GM19438 (cell line): ENCODE measurements at regions not wholly inside any gene's neighbourhood (a gene's known extent, or its start where the extent isn't known, plus 50 kb on each side); places are given as distances from the start of the nearest gene placed in this dataset.
"Not testable (repeated sequence)": the region's sequence is repeated elsewhere in the genome, so short reads cannot be mapped to it uniquely, and the experiment has no call there.

ENCODE experiments used
- ATAC-seq: cut with Tn5 transposase; IDR thresholded peaks from one replicate; pipeline ENCODE4 v1.9.1; 2021; ENCODE audit warnings: low read depth; ENCODE audit not compliant: unreplicated experiment

DNA sequence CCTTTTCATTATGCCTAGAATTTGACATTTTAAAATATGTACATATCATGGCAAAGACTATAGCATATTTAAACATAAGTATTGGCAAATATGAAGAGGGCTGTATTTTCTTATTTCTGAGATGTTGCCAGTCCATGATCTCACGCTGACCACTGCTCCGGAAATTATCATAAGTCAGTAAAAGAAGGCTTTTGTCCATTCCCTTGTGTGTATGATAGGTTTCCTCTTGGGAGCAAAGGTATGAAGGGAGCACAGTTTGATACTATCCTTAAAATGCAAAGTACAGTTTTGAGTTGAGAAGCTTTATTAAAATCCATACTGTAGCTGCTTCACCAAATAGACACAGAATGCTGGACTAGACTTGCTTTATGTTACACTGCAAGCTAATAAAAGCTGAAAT, 52.6 kb upstream of the AGA start:
- ATAC-seq: no peak

DNA sequence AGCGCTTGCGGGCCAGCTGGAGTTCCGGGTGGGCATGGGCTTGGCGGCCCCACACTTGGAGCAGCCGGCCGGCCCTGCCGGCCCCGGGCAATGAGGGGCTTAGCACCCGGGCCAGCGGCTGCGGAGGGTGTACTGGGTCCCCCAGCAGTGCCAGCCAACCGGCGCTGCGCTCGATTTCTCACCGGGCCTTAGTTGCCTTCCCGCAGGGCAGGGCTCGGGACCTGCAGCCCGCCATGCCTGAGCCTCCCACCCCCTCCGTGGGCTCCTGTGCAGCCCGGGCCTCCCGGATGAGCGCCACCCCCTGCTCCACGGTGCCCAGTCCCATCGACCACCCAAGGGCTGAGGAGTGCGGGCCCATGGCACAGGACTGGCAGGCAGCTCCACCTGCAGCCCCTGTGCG, 53.4 kb upstream of the AGA start:
- not testable (repeated sequence) for ATAC-seq

- no peak for ATAC-seq
Measured at GRCh38 chr4:177499537-177499936, 57.3 kb upstream of the AGA start.

DNA sequence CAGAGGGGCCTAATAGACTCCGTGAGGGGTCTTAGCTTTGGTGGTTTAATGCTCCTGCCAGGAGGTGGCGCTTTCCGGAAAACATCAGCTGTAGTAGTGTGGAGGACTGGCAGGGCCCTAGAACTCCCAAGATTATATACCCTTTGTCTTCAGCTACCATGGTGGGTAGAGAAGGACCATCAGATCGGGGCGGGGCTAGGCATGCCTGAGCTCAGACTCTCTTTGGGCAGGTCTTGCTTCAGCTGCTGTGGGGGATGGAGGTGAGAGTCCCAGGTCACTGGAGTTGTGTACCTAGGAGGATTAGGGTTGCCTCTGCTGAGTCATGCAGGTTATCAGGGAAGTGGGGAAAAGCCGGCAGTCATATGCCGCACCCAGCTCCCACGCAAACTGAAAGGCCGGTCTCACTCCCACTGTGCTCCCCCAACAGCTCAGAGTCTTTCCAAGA, 63.0 kb upstream of the AGA start:
- no peak for ATAC-seq

DNA sequence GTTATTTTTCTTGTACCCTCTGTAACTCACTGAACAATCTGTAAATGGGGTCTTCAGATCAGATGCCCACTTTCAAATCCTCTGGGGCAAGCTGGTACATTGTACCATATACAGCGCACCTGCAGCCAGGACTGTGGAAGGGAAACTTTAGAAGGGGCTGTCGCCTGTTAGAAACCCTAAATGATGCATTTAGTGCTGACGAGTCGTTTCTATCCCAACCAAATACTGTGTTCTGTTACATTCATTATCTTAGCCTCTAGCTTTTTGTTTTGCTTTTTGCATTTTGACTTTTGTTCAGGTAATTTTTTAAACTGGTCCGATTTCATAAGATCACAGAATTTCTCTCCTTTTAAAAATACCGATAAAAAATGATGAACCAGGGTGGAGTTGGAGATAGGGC, 66.4 kb upstream of the AGA start:
- ATAC-seq: no peak

GRCh38 chr4:177509226-177509745, 67.0 kb upstream of the AGA start:
- no peak for ATAC-seq

DNA sequence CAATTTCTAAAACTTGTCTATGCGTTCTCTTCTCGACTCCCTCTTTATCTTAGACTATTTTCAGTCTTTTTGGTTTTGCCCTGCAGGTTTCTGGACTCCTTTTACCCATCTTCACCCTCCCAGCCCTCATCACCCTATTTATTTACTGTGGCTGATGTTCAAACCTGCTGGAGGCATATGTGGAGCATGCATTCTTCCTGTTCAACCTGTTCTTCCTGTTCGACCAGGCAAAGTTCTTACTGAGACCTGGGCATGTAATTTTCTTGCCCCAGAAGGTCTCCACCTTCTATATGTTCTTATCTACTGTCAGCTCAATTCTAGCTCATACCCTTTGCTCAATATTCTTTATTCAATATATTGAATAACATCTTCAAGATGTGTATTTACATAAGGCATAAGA, 69.4 kb upstream of the AGA start:
- no peak for ATAC-seq

DNA sequence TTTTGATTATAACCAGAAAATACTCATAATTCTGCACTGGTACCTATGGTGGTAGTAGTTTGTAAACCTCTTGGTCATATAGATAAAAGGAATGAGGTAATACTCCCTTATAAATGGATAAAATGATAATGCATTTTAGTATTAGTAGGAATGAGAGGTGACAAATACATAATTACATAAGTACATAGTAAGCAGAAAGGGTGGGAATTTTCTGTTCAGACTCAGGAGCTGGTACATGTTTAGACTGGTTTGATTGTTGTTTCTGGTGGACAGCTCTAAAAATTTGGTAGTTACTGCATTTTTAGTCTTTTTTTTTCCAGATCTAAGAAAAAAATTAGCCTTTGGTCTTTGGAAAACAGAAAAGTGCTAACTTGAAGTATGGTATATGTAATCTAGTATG, 70.4 kb upstream of the AGA start:
- ATAC-seq: no peak

DNA sequence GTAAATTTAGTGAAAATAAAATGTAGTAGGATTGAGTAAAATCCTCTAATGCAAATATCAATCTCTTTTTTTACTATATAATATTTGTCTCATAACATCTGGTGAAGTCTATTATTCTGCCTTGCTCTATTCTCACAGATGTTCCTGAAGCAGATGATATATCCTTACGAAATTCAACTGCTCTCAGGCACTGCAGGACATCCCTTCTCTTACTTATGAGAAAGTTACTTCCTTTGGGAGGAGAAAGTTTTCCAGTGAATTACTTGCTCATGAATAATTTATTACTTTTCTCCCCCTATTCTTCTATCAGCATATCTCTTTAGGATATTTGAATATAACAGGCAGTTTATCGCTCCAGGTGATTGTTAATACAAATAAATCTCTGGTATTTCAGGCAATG, 75.6 kb upstream of the AGA start:
- ATAC-seq: no peak

DNA sequence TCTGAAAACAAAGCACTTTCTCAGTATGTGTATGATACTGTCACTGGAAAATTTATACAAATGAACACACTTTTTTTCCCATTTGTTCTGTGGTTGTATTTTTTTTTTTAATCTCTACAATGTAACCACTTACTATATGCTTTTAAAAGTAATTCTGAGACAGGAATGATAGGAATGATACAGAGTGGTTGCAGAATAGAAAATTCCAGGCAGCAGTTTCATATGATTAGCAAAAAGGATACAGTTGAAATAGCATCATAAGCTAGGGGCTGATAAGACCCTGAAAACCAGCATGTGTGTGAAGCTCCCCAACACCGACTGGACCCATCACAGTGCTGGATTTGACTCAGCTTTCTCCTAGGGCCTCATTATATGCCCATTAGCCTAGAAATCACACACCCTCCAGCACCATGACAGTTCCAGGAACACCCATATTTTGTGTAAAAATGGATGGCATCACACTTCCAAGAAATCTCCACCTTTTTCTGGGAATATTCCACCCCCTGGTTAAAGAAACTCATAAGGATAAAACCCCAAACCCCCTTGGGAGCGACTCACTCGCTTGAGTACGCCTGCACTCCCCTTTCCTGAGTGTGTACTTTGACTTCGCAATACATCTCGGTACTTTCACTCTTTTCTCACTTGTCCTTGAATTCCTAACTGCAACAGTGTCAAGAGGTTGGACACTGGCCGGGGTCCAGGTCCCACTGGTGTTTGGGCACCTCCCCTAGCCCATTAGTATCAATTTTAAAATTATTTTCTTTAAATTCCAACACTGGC, 77.4 kb upstream of the AGA start:
- no peak for ATAC-seq

- no peak for ATAC-seq
Measured at GRCh38 chr4:177528620-177529019, 86.4 kb upstream of the AGA start.

- ATAC-seq: no peak
Measured at GRCh38 chr4:177530561-177530960, 88.3 kb upstream of the AGA start.

DNA sequence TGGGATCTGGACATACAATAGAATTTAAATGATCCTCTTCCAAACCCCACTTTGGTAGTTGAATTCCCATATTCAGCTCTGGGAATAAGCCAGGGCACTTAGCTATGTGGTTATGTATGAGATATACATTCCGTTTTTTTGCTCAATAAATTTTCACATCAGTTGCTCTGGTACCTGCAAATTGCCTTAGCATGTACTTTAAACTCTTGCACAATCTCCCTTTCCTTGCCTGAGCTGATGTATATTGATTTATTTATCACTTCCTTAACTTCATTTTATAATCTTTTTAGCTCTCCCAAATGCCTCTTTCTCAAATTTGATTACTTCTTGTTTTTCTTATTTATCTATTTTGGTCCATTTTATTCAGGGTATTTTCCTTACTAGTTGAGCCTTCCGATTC, 90.1 kb upstream of the AGA start:
- no peak for ATAC-seq

- ATAC-seq: not testable (repeated sequence)
Measured at GRCh38 chr4:177534841-177535240, 92.6 kb upstream of the AGA start.

- ATAC-seq: no peak
Measured at GRCh38 chr4:177546745-177547144, 104.5 kb upstream of the AGA start.

DNA sequence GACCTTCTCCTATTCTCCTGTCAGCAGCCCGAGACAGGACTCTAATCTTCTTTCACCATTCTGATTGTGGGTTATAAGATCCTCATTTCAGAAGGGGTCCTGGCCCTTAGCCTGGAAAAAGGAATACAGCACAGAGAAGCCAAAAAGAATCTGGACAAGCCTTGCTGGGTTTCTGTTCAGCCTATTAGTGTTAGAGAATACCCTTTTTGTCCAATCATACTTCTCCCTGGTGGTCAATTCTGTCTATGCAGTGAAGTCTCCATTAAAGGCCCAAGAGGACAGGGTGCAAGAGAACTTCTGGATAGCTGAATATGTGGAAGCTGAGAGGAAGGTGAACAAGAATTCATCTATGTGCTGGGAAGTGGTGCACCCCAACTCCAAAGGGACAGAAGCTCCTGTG, 105.7 kb upstream of the AGA start:
- ATAC-seq: no peak

DNA sequence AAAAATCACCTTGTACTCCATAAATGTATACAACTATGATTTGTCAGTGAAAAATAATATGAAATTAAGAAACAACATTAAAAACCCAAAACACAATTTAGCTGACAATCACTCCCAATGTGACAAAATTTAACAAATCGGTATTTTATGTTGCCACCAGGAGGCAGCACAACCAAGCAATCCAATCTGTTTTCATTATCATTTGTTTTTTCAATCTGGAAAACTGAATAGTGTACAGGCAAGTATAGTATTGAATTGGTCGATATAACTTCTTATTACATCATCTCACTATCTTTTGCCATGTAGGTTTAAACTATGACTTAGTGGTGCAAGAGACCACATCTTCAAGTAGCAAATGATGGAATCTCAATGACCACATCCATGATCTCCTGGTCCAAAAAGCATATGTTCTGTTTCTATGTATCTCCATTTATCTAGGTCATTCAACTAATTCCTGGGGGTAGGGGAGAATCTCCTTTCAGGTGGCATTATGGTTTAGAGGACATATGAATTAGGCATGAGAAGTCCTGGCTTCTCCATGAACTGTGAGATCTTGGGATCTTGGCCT, 112.9 kb upstream of the AGA start:
- no peak for ATAC-seq

DNA sequence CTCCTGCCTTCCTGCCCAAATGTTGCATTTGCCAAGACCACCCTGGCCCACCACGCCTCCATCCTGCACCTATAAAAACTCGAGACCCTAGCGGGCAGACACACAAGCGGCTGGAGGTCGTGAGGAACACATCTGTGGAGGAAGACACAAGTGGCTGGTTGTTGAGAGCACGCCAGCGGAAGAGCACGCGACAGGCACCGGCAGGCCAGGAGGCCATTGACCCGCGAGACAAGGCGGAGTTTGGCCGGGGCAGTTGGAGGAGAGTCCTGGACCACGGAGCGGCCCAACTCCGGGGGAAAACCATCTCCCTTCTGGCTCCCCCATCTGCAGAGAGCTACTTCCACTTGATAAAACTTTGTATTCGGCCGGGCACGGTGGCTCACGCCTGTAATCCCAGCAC, 115.2 kb upstream of the AGA start:
- ATAC-seq: no peak

DNA sequence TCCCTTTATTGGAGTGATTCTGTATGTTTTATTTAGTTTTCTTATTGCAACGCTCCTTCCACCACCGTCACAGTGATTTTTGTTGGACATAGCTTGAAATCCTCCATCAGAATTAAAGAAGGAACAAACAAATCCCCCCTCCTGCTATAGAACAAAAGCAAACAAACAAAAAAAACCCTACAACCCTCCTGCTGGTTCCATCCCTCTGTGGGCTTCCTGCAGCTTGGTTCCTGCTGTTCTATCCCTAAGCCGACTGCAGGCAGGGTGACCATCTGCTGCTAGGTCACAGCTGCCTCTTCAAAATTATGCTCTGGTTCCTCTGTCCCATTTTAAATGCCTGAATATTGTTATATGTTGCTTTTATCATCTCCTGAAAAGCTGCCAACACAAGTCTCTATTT, 116.8 kb upstream of the AGA start:
- no peak for ATAC-seq

- ATAC-seq: no peak
Measured at GRCh38 chr4:177562163-177562562, 119.9 kb upstream of the AGA start.

GRCh38 chr4:177562859-177563258, 120.6 kb upstream of the AGA start:
- no peak for ATAC-seq

DNA sequence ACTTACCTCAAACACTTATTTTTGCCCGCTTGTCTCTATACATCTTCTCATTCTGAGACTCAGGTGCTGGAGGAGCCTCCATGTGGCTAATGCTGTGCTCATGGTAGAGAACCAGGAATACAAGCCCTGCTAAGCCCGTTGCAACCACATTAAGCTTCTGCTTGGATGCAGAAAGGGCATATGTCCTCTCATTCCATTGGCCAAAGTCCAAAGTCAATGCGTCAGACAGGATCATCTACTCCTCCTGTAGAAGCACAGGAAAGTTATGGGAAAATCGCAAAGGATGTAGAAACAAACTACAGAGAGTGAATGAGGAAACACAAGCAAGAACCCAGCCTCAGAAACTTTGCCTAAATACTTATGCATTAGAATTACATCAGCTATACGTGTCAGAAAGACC, 124.5 kb upstream of the AGA start:
- no peak for ATAC-seq
